Muscle layer of colon (tissue), 2 donors: ENCODE measurements at regions not wholly inside any gene's neighbourhood (a gene's known extent, or its start where the extent isn't known, plus 50 kb on each side); places are given as distances from the start of the nearest gene placed in this dataset.
"Not testable (repeated sequence)": the region's sequence is repeated elsewhere in the genome, so short reads cannot be mapped to it uniquely, and the experiment has no call there.

Experiments used
- H3K27ac ChIP-seq: one replicate; pipeline ENCODE4 v1.7.0; 2013; ENCODE audit warnings: low read depth, mild to moderate bottlenecking, low read length, moderate library complexity
- H3K27me3 ChIP-seq, 2 donors: one replicate each; pipeline ENCODE4 v1.7.0; 2013; ENCODE audit warnings: low read length in 2 of 2, mild to moderate bottlenecking in 2 of 2; ENCODE audit not compliant: insufficient read depth in 2 of 2, control insufficient read depth in 1 of 2
- H3K36me3 ChIP-seq: one replicate; pipeline ENCODE4 v1.7.0; 2013; ENCODE audit warnings: mild to moderate bottlenecking, low read length; ENCODE audit not compliant: insufficient read depth
- H3K4me1 ChIP-seq: one replicate; pipeline ENCODE4 v1.7.0; 2013; ENCODE audit warnings: mild to moderate bottlenecking, low read length; ENCODE audit not compliant: insufficient read depth
- H3K4me3 ChIP-seq, 2 donors: one replicate each; pipeline ENCODE4 v1.7.0; 2013; ENCODE audit warnings: low read length in 2 of 2, low read depth in 1 of 2, mild to moderate bottlenecking in 1 of 2, moderate library complexity in 1 of 2
- H3K9ac ChIP-seq: one replicate; pipeline ENCODE4 v1.7.0; 2013; ENCODE audit warnings: low read length
- H3K9me3 ChIP-seq: one replicate; pipeline ENCODE4 v1.7.0; 2013; ENCODE audit warnings: mild to moderate bottlenecking, low read length
- donor health status: abdominal sarcoma.
- donor health status: Adenocarcinoma of cecum.

DNA sequence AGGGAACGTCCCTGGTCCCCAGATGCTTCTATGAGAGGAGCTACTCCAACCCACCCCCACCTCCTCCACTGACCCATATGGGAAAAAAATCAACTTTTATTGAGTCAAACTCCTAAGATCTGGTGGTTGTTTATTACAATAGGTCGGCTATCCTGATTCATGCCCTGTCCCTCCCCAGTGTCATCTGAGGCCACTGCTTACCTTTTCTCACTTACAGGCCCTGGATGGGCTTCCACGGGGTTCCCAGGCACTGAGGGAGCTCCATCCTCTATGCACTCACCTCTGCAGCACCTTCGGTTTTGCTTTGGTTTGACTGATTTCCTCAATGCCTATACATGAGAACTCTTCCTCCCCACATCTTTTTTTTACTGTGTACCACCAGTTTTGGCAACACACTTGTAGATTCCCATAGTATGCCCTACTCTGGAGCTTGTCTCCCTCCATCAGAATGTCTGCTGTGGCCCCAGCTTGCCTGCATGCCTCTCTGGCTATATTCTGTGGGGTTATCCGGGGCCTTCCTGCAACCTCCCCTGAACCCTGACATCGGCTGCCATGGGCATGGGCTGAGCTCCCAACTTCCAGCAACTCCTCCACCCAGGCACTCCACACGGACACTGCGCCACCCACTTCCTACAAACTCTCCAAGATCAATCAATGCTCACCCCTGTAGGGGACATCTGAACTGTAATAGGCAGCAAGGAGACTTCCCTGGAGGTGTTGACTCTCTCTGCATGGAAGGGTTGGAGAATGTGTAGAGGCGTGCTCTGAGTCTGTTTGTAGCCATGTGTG is 236.1 kb downstream of the VAPA start:
- Histone ChIP-seq H3K4me1 (peaks cover 14% of the 10 kb centered on the region), H3K4me3 (no peak overlapping the region), H3K27me3 (no peaks in the 10 kb centered on the region), H3K27ac (no peak overlapping the region), H3K9ac (no peak overlapping the region), H3K36me3 (no peaks in the 10 kb centered on the region), H3K9me3 (no peaks in the 10 kb centered on the region)

DNA sequence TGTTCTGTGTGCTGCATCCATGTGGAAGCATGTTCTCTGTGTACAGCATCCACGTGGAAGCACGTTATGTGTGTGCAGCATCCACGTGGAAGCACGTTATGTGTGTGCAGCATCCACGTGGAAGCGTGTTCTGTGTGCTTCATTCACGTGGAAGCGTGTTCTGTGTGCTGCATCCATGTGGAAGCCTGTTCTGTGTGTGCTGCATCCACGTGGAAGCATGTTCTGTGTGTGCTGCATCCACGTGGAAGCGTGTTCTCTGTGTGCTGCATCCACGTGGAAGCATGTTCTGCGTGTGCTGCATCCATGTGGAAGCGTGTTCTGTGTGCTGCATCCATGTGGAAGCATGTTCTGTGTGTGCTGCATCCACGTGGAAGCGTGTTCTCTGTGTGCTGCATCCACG is 236.8 kb downstream of the VAPA start:
- H3K4me1 ChIP-seq: peaks cover 14% of the 10 kb centered on the region
- H3K27ac ChIP-seq, H3K9ac ChIP-seq, H3K36me3 ChIP-seq, H3K4me3 ChIP-seq, H3K9me3 ChIP-seq, H3K27me3 ChIP-seq: not testable (repeated sequence)

DNA sequence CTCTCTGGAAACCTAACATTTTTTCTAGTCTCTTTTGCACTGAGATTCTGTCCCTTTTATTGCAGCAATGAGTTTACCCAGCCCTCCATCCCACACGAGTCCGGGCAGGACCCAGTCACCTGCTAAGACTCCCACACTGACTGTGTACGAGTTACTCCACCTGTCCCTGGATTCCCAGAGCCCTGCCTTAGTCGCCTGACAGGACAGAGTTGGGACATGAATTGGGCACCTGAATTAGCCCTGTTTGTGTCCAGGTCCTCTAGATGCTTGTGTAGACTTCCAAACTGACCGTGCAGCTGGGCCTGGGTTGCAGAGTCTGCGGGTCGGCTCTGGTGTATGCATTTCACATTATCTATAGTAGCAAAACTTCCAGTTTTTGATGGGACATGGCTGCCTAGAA is 238.7 kb downstream of the VAPA start:
- H3K4me1 ChIP-seq: peaks cover 14% of the 10 kb centered on the region
- H3K4me3 ChIP-seq: no peak overlapping the region
- H3K27ac ChIP-seq: no peak overlapping the region
- H3K9ac ChIP-seq: no peak overlapping the region
- no peaks in the 10 kb centered on the region for H3K9me3 ChIP-seq
- no peaks in the 10 kb centered on the region for H3K36me3 ChIP-seq
- H3K27me3 ChIP-seq: no peaks in the 10 kb centered on the region

DNA sequence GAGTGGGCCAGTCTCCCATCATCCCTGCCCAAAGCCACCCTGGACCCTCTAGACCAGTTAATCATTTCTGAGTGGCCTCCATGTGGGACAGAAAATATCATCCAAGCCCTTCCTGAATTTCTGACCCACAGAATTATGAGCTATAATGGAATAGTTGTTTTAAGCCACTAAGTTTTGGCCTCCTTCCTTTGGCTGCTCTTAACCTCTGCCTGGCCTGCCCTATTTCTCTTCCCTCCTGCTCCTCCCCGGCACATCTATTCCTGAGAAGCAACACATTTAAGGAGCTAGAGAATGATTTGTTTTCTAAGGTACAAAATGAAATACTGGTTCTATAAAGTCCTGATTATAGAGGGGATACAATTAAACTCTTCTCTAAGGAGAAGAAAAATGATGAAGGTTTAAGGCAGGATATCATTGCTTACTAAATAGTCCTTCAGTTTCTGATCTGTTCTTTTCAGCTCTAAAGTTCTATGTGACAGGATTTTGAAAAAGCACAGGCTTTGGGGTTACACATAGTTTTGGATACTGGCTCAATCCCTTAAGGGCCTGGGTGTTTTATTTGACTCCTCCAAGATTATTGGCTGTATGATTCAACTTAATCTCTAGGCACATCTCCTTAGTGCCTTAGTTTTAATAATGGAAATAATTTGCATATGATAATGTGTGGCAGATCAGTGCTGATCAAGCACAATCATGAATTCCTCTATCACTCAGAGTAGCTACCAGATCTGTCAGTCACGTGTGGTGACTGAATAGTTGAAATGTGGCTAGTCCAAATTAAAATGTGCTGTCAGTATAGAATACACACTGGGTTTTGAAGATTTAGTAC is 240.3 kb downstream of the VAPA start:
- Histone ChIP-seq H3K27me3 (no peaks in the 10 kb centered on the region), H3K27ac (no peak overlapping the region), H3K36me3 (no peaks in the 10 kb centered on the region), H3K9me3 (no peaks in the 10 kb centered on the region), H3K4me1 (peaks cover 14% of the 10 kb centered on the region), H3K9ac (no peak overlapping the region), H3K4me3 (no peak overlapping the region)

DNA sequence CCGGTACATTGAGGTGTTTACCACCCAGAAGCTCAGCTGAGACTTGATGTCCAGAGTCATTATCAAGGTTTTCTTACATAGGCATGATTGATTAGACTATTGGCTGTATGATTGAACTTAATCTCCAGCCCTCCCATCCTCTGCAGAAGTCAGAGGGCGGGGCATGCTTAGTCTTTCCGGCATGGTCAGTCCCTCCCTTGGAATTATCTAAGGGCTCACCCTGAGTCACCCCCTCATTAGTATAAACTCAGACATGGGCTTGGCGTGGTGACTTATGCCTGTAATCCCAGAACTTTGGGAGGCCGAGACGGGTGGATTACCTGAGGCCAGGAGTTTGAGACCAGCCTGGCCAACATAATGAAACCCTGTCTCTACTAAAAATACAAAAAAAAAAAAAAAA is 243.9 kb downstream of the VAPA start:
- H3K27me3 ChIP-seq: no peaks in the 10 kb centered on the region
- H3K4me3 ChIP-seq: no peak overlapping the region
- H3K9me3 ChIP-seq: no peaks in the 10 kb centered on the region
- H3K4me1 ChIP-seq: peaks cover 14% of the 10 kb centered on the region
- H3K9ac ChIP-seq: no peak overlapping the region
- no peak overlapping the region for H3K27ac ChIP-seq
- H3K36me3 ChIP-seq: no peaks in the 10 kb centered on the region

DNA sequence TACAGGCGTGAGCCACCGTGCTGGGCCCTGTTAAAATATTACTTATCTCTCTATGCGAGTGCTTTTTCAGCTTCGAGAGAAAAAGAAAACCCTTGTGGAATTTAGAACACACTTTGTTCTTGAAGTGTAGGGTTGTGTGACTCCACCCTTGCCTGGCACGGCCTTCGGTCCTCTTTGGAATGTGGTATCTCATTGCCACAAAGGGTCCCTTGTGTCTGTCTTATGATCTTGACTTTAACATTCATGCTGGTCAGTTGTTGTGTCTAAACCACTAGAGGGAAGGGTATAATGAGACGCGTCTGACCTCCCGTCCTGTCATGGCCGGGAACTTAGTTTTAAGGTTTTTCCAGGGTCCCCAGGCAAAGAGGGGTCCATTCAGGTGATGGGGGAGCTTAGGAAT is 246.4 kb downstream of the VAPA start:
- no peaks in the 10 kb centered on the region for H3K4me1 ChIP-seq
- H3K27me3 ChIP-seq: no peaks in the 10 kb centered on the region
- no peaks in the 10 kb centered on the region for H3K36me3 ChIP-seq
- no peak overlapping the region for H3K27ac ChIP-seq
- H3K4me3 ChIP-seq: no peak overlapping the region
- no peak overlapping the region for H3K9ac ChIP-seq
- no peaks in the 10 kb centered on the region for H3K9me3 ChIP-seq

DNA sequence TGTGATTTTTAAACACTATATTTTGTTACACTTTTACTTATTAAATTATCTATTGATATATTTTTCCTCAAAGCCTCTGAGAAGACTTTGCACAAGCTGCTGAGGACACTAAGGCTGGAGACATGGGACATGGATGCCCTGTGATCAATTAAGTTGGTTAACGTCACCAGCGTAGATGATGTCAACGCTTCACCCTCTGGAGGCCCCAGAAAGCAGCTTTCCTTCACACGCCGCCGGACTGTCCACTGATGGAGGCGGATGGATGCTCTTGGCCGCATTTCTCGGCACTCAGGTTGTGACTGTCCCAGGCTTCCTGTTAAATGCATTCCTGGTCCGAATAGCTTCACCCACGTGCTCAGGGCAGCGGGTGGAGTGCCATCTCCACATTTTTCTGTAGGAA is 247.5 kb downstream of the VAPA start:
- Histone ChIP-seq H3K27me3 (no peaks in the 10 kb centered on the region), H3K27ac (no peak overlapping the region), H3K9ac (no peak overlapping the region), H3K4me1 (no peaks in the 10 kb centered on the region), H3K4me3 (no peak overlapping the region), H3K36me3 (no peaks in the 10 kb centered on the region), H3K9me3 (no peaks in the 10 kb centered on the region)

DNA sequence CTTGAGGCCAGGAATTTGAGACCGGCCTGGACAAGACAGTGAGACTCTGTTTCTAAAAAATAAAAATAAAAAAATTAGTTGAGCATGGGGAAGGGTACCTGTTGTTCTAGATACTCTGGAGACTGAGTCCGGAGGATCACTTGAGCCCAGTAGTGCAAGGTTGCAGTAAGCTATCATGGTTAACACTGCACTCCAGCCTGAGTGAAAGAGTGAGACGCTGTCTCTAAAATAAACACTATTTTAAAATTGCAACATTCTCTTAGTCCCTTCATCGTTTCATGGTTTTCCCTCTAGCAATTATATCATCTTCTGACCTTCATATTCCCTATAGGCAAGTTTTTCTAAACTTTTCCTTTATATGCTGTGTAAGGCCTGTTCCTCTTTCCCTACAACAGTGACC is 248.5 kb downstream of the VAPA start:
- H3K4me3 ChIP-seq: no peak overlapping the region
- no peaks in the 10 kb centered on the region for H3K27me3 ChIP-seq
- no peaks in the 10 kb centered on the region for H3K4me1 ChIP-seq
- no peaks in the 10 kb centered on the region for H3K36me3 ChIP-seq
- no peaks in the 10 kb centered on the region for H3K9me3 ChIP-seq
- H3K27ac ChIP-seq: no peak overlapping the region
- no peak overlapping the region for H3K9ac ChIP-seq

DNA sequence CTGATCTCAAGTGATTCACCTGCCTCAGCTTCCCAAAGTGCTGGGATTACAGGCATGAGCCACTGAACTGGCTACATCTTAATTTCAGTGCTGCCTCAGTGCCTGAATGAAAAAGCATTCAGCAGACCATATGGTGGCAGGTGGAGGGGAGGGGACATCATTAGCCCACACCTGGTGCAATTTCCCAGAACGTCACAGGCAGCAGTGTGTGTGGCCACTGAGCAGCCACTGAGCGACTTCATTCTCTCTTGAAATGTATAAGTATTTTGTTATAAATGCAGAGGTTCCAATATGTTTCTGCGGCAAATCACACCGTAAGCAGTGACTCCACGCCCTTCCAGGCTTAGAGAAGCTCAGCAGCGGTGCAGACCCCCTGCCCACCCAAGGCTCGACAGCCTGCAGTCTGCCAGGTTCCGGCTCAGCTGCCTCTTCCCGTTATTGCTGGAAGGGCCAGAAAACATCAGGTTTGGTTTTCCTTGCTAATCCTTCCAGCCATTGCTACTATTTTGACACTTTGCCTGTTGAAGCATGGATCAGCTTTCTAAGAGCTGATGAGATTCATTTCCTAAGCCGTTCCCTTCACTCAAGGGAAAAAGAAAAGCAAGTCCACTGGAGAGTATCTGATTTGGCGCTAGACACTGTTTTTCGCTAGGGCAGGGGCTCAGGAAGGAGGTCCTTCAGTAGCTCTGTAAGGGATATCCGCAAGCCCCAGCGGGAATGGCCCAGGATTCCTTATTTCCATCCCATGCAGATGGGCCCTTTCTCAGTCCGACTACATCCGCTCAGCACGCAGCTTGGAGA is 250.7 kb downstream of the VAPA start:
- H3K36me3 ChIP-seq: no peaks in the 10 kb centered on the region
- H3K27ac ChIP-seq: no peak overlapping the region
- H3K4me1 ChIP-seq: no peaks in the 10 kb centered on the region
- no peak overlapping the region for H3K9ac ChIP-seq
- no peaks in the 10 kb centered on the region for H3K27me3 ChIP-seq
- no peaks in the 10 kb centered on the region for H3K9me3 ChIP-seq
- H3K4me3 ChIP-seq: no peak overlapping the region

DNA sequence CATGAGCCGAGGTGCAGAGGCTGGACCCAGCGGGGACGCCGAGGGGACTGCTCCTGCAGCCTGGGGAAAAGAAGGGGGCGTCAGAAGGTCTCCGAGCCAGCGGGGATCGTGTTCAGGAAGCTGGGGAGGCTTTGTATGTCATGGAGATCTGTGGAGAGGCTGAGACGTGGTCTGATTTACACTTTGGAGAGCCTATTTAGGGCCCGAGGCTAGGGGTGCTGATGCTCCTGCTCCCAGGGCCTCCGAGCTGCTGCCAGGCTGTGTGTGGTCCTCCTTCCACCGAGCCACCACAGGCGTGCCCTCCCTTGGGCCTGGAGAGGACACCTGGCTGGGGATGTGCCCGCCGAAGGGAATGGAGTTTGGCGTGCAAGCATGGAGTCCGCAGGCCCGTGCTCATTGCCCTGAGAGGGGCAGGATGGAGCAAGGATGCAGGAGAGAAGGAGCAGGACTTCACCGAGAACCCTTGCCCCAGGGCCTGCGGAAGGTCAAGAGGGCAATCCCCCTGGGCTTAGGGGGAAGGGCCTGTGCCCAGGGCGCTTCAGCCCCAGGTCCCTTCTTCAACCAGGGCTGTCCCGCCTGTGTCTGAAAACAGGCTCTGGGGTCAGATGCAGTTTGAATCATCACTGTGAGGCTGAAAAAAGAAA is 252.5 kb downstream of the VAPA start:
- Histone ChIP-seq H3K4me3 (no peak overlapping the region), H3K27me3 (no peaks in the 10 kb centered on the region), H3K4me1 (no peaks in the 10 kb centered on the region), H3K36me3 (no peaks in the 10 kb centered on the region), H3K9me3 (no peaks in the 10 kb centered on the region), H3K27ac (no peak overlapping the region), H3K9ac (no peak overlapping the region)

DNA sequence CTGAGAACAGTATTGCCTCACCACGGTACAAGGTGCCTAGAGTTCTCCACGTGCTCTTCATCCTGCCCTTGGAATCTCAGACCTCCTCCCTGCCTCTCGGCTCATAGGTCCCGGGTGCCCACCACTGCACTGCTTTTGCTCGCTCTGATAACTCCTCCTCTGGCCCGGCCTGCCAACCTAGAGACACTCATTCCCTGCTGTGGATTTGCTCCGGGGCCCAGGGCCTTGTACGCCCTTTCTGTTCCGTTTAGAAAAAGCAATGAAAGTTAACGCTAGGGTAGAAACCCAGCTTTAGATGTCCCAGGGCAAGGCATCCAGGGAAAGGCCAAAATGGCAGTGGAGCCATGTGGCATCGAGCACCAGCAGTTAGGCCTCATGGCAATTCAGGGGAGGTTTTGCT is 253.9 kb downstream of the VAPA start:
- no peak overlapping the region for H3K4me3 ChIP-seq
- no peaks in the 10 kb centered on the region for H3K27me3 ChIP-seq
- no peak overlapping the region for H3K9ac ChIP-seq
- no peak overlapping the region for H3K27ac ChIP-seq
- H3K9me3 ChIP-seq: no peaks in the 10 kb centered on the region
- no peaks in the 10 kb centered on the region for H3K36me3 ChIP-seq
- no peaks in the 10 kb centered on the region for H3K4me1 ChIP-seq
